ENCODE measurements at regions not wholly inside any gene's neighbourhood (a gene's known extent, or its start where the extent isn't known, plus 50 kb on each side); places are given as distances from the start of the nearest gene placed in this dataset.

- no peaks in the 10 kb centered on the region for H3K36me3 ChIP-seq (ENCODE audit: control insufficient read depth, insufficient read depth, low read length)
- no peaks in the 10 kb centered on the region for H3K4me1 ChIP-seq (ENCODE audit: control insufficient read depth, insufficient read depth, low read length, poor library complexity, severe bottlenecking)
- H3K27ac ChIP-seq (ENCODE audit: insufficient read depth, low read length, poor library complexity, severe bottlenecking), result no peak overlapping the region
- no peaks in the 10 kb centered on the region for H3K9me3 ChIP-seq (ENCODE audit: control insufficient read depth, low read length)
- H3K4me3 ChIP-seq (ENCODE audit: insufficient read depth, low read depth, low read length, poor library complexity, severe bottlenecking), result no peak overlapping the region
- no peak for DNase-seq
- H3K27me3 ChIP-seq (replicated peaks; ENCODE audit: control insufficient read depth, insufficient read depth, low read length, poor library complexity, severe bottlenecking), result no peaks in the 10 kb centered on the region
These were observed 137.2 kb upstream of the IQSEC1 start for GRCh38 chr3:13210221-13210975.

DNA sequence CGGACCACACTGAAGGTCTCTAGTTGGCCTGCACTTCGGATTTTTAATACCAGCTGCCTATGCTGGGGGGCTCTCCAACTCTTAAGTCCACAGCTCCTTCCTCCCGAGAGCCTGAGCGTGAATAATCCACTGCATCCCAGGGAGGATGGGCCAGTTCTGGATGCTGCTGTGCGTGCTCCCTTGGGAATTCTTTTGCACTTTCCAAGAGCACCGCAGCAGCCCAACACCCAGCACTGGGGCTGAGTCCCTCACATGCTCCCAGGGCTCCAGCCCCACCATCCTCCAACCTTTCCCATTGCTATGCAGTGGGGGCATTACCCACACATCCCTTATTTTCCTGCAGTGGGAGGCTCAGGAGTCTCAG is 136.4 kb upstream of the IQSEC1 start:
- Histone ChIP-seq H3K27ac (ENCODE audit: insufficient read depth, low read length, poor library complexity, severe bottlenecking) (no peak overlapping the region), H3K36me3 (ENCODE audit: control insufficient read depth, insufficient read depth, low read length) (no peaks in the 10 kb centered on the region), H3K9me3 (ENCODE audit: control insufficient read depth, low read length) (no peaks in the 10 kb centered on the region), H3K4me3 (ENCODE audit: insufficient read depth, low read depth, low read length, poor library complexity, severe bottlenecking) (no peak overlapping the region), H3K27me3 (replicated peaks; ENCODE audit: control insufficient read depth, insufficient read depth, low read length, poor library complexity, severe bottlenecking) (no peaks in the 10 kb centered on the region), H3K4me1 (ENCODE audit: control insufficient read depth, insufficient read depth, low read length, poor library complexity, severe bottlenecking) (no peaks in the 10 kb centered on the region)
- no peak for DNase-seq

DNA sequence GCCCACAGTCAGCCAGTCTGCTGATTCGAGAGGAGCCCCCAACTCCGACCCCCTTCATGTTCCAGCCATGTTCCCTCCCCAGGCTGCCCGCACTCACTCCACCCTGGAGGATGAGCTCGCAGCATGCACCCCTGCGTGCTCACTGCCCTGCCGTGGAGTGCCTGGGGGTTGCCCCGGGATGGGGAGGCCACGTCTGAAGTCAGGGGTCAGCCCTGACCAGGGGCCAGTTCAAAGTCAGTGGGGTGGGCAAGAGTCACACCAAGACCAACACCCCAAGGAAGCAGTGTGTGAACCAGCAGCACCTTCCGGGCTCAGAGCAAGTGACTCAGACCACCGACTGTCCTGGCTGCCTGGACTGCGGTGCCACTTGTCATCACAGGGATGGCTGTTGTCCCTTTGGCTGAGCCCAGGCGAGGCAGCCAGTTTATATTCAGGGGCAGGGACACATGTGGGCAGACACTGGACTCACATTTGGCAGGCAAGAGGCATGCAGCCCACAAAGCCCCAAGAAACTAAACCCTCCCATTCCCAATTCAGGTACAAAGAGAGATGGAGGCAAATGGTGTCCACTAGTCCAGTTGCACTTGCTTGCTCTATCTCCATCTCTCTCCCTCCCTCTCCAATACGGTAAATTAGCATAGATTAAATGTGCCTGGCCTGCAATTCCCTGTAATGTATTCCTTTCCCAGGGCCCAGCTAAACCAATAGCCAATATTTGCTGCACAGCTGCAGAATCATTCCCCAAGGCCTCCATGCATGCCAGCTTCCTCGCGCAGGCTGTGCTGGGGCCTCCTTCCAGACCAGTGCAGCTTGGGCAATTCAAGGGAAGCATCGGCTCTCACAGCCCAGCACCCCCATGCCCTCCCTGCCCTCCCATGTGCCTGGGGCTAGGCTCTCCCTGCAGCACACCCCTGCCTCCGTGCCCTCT is 135.7 kb upstream of the IQSEC1 start:
- H3K27me3 ChIP-seq (replicated peaks; ENCODE audit: control insufficient read depth, insufficient read depth, low read length, poor library complexity, severe bottlenecking), result peaks cover 4% of the 10 kb centered on the region
- DNase-seq, result no peak
- H3K4me1 ChIP-seq (ENCODE audit: control insufficient read depth, insufficient read depth, low read length, poor library complexity, severe bottlenecking), result peaks cover 4% of the 10 kb centered on the region
- no peaks in the 10 kb centered on the region for H3K9me3 ChIP-seq (ENCODE audit: control insufficient read depth, low read length)
- no peak overlapping the region for H3K27ac ChIP-seq (ENCODE audit: insufficient read depth, low read length, poor library complexity, severe bottlenecking)
- H3K36me3 ChIP-seq (ENCODE audit: control insufficient read depth, insufficient read depth, low read length), result no peaks in the 10 kb centered on the region
- no peak overlapping the region for H3K4me3 ChIP-seq (ENCODE audit: insufficient read depth, low read depth, low read length, poor library complexity, severe bottlenecking)

- H3K9me3 ChIP-seq (ENCODE audit: control insufficient read depth, low read length), result no peaks in the 10 kb centered on the region
- peaks cover 4% of the 10 kb centered on the region for H3K4me1 ChIP-seq (ENCODE audit: control insufficient read depth, insufficient read depth, low read length, poor library complexity, severe bottlenecking)
- no peaks in the 10 kb centered on the region for H3K36me3 ChIP-seq (ENCODE audit: control insufficient read depth, insufficient read depth, low read length)
- H3K27ac ChIP-seq (ENCODE audit: insufficient read depth, low read length, poor library complexity, severe bottlenecking), result no peak overlapping the region
- H3K4me3 ChIP-seq (ENCODE audit: insufficient read depth, low read depth, low read length, poor library complexity, severe bottlenecking), result no peak overlapping the region
- peaks cover 5% of the 10 kb centered on the region for H3K27me3 ChIP-seq (replicated peaks; ENCODE audit: control insufficient read depth, insufficient read depth, low read length, poor library complexity, severe bottlenecking)
- no peak for DNase-seq
These were observed 134.9 kb upstream of the IQSEC1 start for GRCh38 chr3:13207975-13208705.

- Histone ChIP-seq H3K4me3 (ENCODE audit: insufficient read depth, low read depth, low read length, poor library complexity, severe bottlenecking) (no peak overlapping the region), H3K4me1 (ENCODE audit: control insufficient read depth, insufficient read depth, low read length, poor library complexity, severe bottlenecking) (peaks cover 4% of the 10 kb centered on the region), H3K27me3 (replicated peaks; ENCODE audit: control insufficient read depth, insufficient read depth, low read length, poor library complexity, severe bottlenecking) (peaks cover 5% of the 10 kb centered on the region), H3K27ac (ENCODE audit: insufficient read depth, low read length, poor library complexity, severe bottlenecking) (no peak overlapping the region), H3K9me3 (ENCODE audit: control insufficient read depth, low read length) (no peaks in the 10 kb centered on the region), H3K36me3 (ENCODE audit: control insufficient read depth, insufficient read depth, low read length) (no peaks in the 10 kb centered on the region)
- DNase-seq, result no peak
These were observed 134.3 kb upstream of the IQSEC1 start for GRCh38 chr3:13207578-13207922.

GRCh38 chr3:13206799-13207577 is 133.8 kb upstream of the IQSEC1 start:
- peaks cover 5% of the 10 kb centered on the region for H3K27me3 ChIP-seq (replicated peaks; ENCODE audit: control insufficient read depth, insufficient read depth, low read length, poor library complexity, severe bottlenecking)
- no peaks in the 10 kb centered on the region for H3K9me3 ChIP-seq (ENCODE audit: control insufficient read depth, low read length)
- no peak overlapping the region for H3K4me3 ChIP-seq (ENCODE audit: insufficient read depth, low read depth, low read length, poor library complexity, severe bottlenecking)
- H3K36me3 ChIP-seq (ENCODE audit: control insufficient read depth, insufficient read depth, low read length), result no peaks in the 10 kb centered on the region
- no peak overlapping the region for H3K27ac ChIP-seq (ENCODE audit: insufficient read depth, low read length, poor library complexity, severe bottlenecking)
- DNase-seq, result no peak
- peaks cover 4% of the 10 kb centered on the region for H3K4me1 ChIP-seq (ENCODE audit: control insufficient read depth, insufficient read depth, low read length, poor library complexity, severe bottlenecking)

- no peak overlapping the region for H3K27ac ChIP-seq (ENCODE audit: insufficient read depth, low read length, poor library complexity, severe bottlenecking)
- no peak for DNase-seq
- no peak overlapping the region for H3K4me3 ChIP-seq (ENCODE audit: insufficient read depth, low read depth, low read length, poor library complexity, severe bottlenecking)
- H3K4me1 ChIP-seq (ENCODE audit: control insufficient read depth, insufficient read depth, low read length, poor library complexity, severe bottlenecking), result peaks cover 4% of the 10 kb centered on the region
- peaks cover 5% of the 10 kb centered on the region for H3K27me3 ChIP-seq (replicated peaks; ENCODE audit: control insufficient read depth, insufficient read depth, low read length, poor library complexity, severe bottlenecking)
- H3K36me3 ChIP-seq (ENCODE audit: control insufficient read depth, insufficient read depth, low read length), result no peaks in the 10 kb centered on the region
- no peaks in the 10 kb centered on the region for H3K9me3 ChIP-seq (ENCODE audit: control insufficient read depth, low read length)
These were observed 132.4 kb upstream of the IQSEC1 start for GRCh38 chr3:13205567-13206143.

DNA sequence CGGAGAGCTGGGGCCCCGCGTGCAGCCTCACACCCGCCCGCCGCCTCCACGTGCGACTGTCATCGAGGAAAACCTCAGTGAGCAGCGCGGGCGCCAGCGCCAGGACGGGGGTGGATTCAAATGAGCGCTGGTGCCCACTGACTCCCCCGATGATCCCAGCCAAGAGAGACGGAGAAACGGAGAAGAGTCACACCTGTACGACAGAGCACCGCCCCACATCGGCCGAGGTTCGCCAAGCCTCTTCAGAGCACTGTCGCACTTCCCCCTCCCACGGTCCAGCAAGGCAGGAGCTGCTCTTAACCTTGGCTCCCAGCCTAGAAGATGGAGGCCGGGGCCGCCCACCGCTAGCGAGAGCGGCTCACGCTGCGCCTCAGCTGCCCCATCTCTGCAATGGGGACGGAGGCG is 130.9 kb upstream of the IQSEC1 start:
- no peak overlapping the region for H3K27ac ChIP-seq (ENCODE audit: insufficient read depth, low read length, poor library complexity, severe bottlenecking)
- no peak for DNase-seq
- peaks cover 4% of the 10 kb centered on the region for H3K4me1 ChIP-seq (ENCODE audit: control insufficient read depth, insufficient read depth, low read length, poor library complexity, severe bottlenecking)
- no peak overlapping the region for H3K4me3 ChIP-seq (ENCODE audit: insufficient read depth, low read depth, low read length, poor library complexity, severe bottlenecking)
- no peaks in the 10 kb centered on the region for H3K9me3 ChIP-seq (ENCODE audit: control insufficient read depth, low read length)
- peaks cover 5% of the 10 kb centered on the region for H3K27me3 ChIP-seq (replicated peaks; ENCODE audit: control insufficient read depth, insufficient read depth, low read length, poor library complexity, severe bottlenecking)
- H3K36me3 ChIP-seq (ENCODE audit: control insufficient read depth, insufficient read depth, low read length), result no peaks in the 10 kb centered on the region

- Histone ChIP-seq H3K27ac (ENCODE audit: insufficient read depth, low read length, poor library complexity, severe bottlenecking) (no peak overlapping the region), H3K4me3 (ENCODE audit: insufficient read depth, low read depth, low read length, poor library complexity, severe bottlenecking) (no peak overlapping the region), H3K4me1 (ENCODE audit: control insufficient read depth, insufficient read depth, low read length, poor library complexity, severe bottlenecking) (peaks cover 4% of the 10 kb centered on the region), H3K9me3 (ENCODE audit: control insufficient read depth, low read length) (no peaks in the 10 kb centered on the region), H3K36me3 (ENCODE audit: control insufficient read depth, insufficient read depth, low read length) (no peaks in the 10 kb centered on the region), H3K27me3 (replicated peaks; ENCODE audit: control insufficient read depth, insufficient read depth, low read length, poor library complexity, severe bottlenecking) (peaks cover 5% of the 10 kb centered on the region)
- DNase-seq, result no peak
These were observed 130.4 kb upstream of the IQSEC1 start for GRCh38 chr3:13203398-13204176.
